HEK293T (cell line): ENCODE measurements at regions not wholly inside any gene's neighbourhood (a gene's known extent, or its start where the extent isn't known, plus 50 kb on each side); places are given as distances from the start of the nearest gene placed in this dataset.

Experiments used
- ELF4 ChIP-seq: fragments of 450-650 bp; IDR thresholded peaks from 2 replicates; pipeline ENCODE4 v1.6.1; 2017; ENCODE audit warnings: antibody characterized with exemption
- FOXA1 ChIP-seq: fragments of 450-650 bp; IDR thresholded peaks from 2 replicates; pipeline ENCODE4 v1.6.1; 2016; ENCODE audit warnings: mild to moderate bottlenecking
- FOXK2 ChIP-seq: fragments of 450-650 bp; IDR thresholded peaks from 2 replicates; pipeline ENCODE4 v1.6.1; 2016; ENCODE audit warnings: mild to moderate bottlenecking
- FOXM1 ChIP-seq: fragments of 450-650 bp; IDR thresholded peaks from 2 replicates; pipeline ENCODE4 v1.6.1; 2017; ENCODE audit warnings: mild to moderate bottlenecking, borderline replicate concordance
- L3MBTL2 ChIP-seq: fragments of 450-650 bp; conservative IDR thresholded peaks from 2 replicates; pipeline ENCODE4 v1.6.1; 2016; ENCODE audit warnings: mild to moderate bottlenecking
- NFRKB ChIP-seq: fragments of 450-650 bp; IDR thresholded peaks from 2 replicates; pipeline ENCODE4 v1.6.1; 2016; ENCODE audit warnings: mild to moderate bottlenecking, moderate library complexity
- PKNOX1 ChIP-seq: fragments of 450-650 bp; IDR thresholded peaks from 2 replicates; pipeline ENCODE4 v1.6.1; 2016
- SP1 ChIP-seq: fragments of 450-650 bp; IDR thresholded peaks from 2 replicates; pipeline ENCODE4 v1.6.1; 2017
- SUZ12 ChIP-seq: fragments of 450-650 bp; IDR thresholded peaks from 2 replicates; pipeline ENCODE4 v1.6.1; 2016; ENCODE audit warnings: mild to moderate bottlenecking
- TARDBP ChIP-seq: fragments of 450-650 bp; IDR thresholded peaks from 2 replicates; pipeline ENCODE4 v1.6.1; 2016
- ZNF384 ChIP-seq: fragments of 450-650 bp; IDR thresholded peaks from 2 replicates; pipeline ENCODE4 v1.6.1; 2016

DNA sequence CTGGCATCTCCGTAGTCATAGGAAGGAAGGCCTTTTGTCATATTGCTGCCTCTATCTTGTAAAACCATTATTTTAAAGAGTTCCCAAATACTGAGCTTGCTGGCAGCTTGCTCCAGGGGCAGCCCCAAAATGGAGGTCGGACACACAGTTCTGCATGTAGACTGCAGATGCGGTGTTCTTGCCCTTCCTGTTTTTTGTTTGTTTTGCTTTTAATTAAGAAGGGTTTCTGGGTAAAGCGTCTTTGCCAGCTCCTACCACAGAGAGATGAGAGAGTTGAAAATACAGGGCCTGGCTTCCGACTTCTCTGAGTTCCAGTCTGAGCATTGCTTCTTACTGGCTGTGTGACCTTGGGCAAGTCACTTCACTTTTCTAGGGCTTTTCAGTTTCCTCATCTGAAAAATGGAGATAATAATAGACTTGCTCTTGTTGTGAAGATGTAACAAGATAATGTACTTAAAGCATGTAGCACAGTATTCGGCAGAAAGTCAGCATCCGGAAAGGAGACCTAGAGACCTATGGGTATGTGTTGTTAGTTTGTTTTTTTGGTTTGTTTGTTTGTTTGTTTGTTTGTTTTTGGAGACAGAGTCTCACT lies 67.8 kb upstream of the GSE1 start:
- TF ChIP-seq ELF4 = no peak
- TF ChIP-seq SP1 = no peak
- TF ChIP-seq FOXK2 = no peak
- TF ChIP-seq NFRKB = no peak
- no peak for TF ChIP-seq TARDBP
- no peak for TF ChIP-seq SUZ12
- TF ChIP-seq FOXA1 = no peak
- no peak for TF ChIP-seq FOXM1
- no peak for TF ChIP-seq PKNOX1
- TF ChIP-seq ZNF384 = no peak
- no peak for TF ChIP-seq L3MBTL2
